HUES64 (cell line): ENCODE measurements at regions not wholly inside any gene's neighbourhood (a gene's known extent, or its start where the extent isn't known, plus 50 kb on each side); places are given as distances from the start of the nearest gene placed in this dataset.
"Not testable (repeated sequence)": the region's sequence is repeated elsewhere in the genome, so short reads cannot be mapped to it uniquely, and the experiment has no call there.

ENCODE experiments used
- H3K27ac ChIP-seq: 2 replicates; pipeline ENCODE4 v1.7.0; 2013; ENCODE audit warnings: low read depth, low read length, inconsistent platforms
- H3K27me3 ChIP-seq: 2 replicates; pipeline ENCODE4 v1.6.1; 2013; ENCODE audit warnings: mild to moderate bottlenecking, low read length; ENCODE audit not compliant: insufficient read depth
- H3K36me3 ChIP-seq: 2 replicates; pipeline ENCODE4 v1.6.1; 2013; ENCODE audit warnings: mild to moderate bottlenecking, low read length; ENCODE audit not compliant: insufficient read depth
- H3K4me1 ChIP-seq: 2 replicates; pipeline ENCODE4 v1.6.1; 2013; ENCODE audit warnings: mild to moderate bottlenecking, low read length, moderate library complexity; ENCODE audit not compliant: insufficient read depth
- H3K4me3 ChIP-seq: 2 replicates; pipeline ENCODE4 v1.5.1; 2013; ENCODE audit warnings: mild to moderate bottlenecking, low read length, moderate library complexity
- H3K9ac ChIP-seq: 2 replicates; pipeline ENCODE4 v1.6.1; 2013; ENCODE audit warnings: mild to moderate bottlenecking, low read depth, low read length
- H3K9me3 ChIP-seq: 2 replicates; pipeline ENCODE4 v1.6.1; 2013; ENCODE audit warnings: low read depth, low read length; ENCODE audit not compliant: insufficient read depth
- WGBS: fragments of 150-250, 120-280 bp; methylation state at CpG from one replicate; pipeline ENCODE4 v1.1.7; 2013; ENCODE audit warnings: missing lambda C conversion rate; 5-methylcytosine and 5-hydroxymethylcytosine counted together

GRCh38 chr7:94311515-94311914, 83.2 kb upstream of the COL1A2 start:
- Histone ChIP-seq H3K27me3 (no peaks in the 10 kb centered on the region), H3K9ac (no peak overlapping the region), H3K4me1 (0 out of 2 replicates have a peak, but pooled peaks cover 3% of the 10 kb centered on the region), H3K4me3 (no peak overlapping the region), H3K36me3 (no peaks in the 10 kb centered on the region), H3K9me3 (no peaks in the 10 kb centered on the region), H3K27ac (no peak overlapping the region)
- WGBS, result 97% methylated on average over 6 of the region's 6 CpGs

GRCh38 chr7:94313926-94314325, 80.8 kb upstream of the COL1A2 start:
- H3K4me3 ChIP-seq, result no peak overlapping the region
- H3K9ac ChIP-seq, result no peak overlapping the region
- 0 out of 2 replicates have a peak, but pooled peaks cover 3% of the 10 kb centered on the region for H3K4me1 ChIP-seq
- 90% methylated on average over 2 of the region's 2 CpGs for WGBS
- H3K27me3 ChIP-seq, result no peaks in the 10 kb centered on the region
- no peaks in the 10 kb centered on the region for H3K9me3 ChIP-seq
- no peak overlapping the region for H3K27ac ChIP-seq
- H3K36me3 ChIP-seq, result no peaks in the 10 kb centered on the region

GRCh38 chr7:94314413-94315410, 80.0 kb upstream of the COL1A2 start:
- Histone ChIP-seq H3K4me1 (0 out of 2 replicates have a peak, but pooled peaks cover 3% of the 10 kb centered on the region), H3K27ac (no peak overlapping the region), H3K36me3 (no peaks in the 10 kb centered on the region), H3K9me3 (no peaks in the 10 kb centered on the region), H3K9ac (no peak overlapping the region), H3K27me3 (no peaks in the 10 kb centered on the region), H3K4me3 (no peak overlapping the region)
- WGBS, result 87% methylated on average over 4 of the region's 5 CpGs

- WGBS, result no CpG with 5 or more reads among the region's 1 CpG
- not testable (repeated sequence) for H3K4me3 ChIP-seq, H3K27ac ChIP-seq, H3K36me3 ChIP-seq, H3K4me1 ChIP-seq, H3K27me3 ChIP-seq, H3K9ac ChIP-seq
- H3K9me3 ChIP-seq, result peaks cover 12% of the 10 kb centered on the region
These were observed 73.6 kb upstream of the COL1A2 start for GRCh38 chr7:94321138-94321537.

GRCh38 chr7:94323844-94324243, 70.9 kb upstream of the COL1A2 start:
- H3K27ac ChIP-seq, result no peak overlapping the region
- WGBS, result 83% methylated on average over 3 of the region's 4 CpGs
- no peaks in the 10 kb centered on the region for H3K36me3 ChIP-seq
- no peak overlapping the region for H3K9ac ChIP-seq
- no peaks in the 10 kb centered on the region for H3K27me3 ChIP-seq
- peaks cover 12% of the 10 kb centered on the region for H3K9me3 ChIP-seq
- no peak overlapping the region for H3K4me3 ChIP-seq
- no peaks in the 10 kb centered on the region for H3K4me1 ChIP-seq

- no peak overlapping the region for H3K9ac ChIP-seq
- WGBS, result 89% methylated on average over 2 of the region's 2 CpGs
- no peaks in the 10 kb centered on the region for H3K27me3 ChIP-seq
- H3K4me1 ChIP-seq, result no peaks in the 10 kb centered on the region
- H3K4me3 ChIP-seq, result no peak overlapping the region
- H3K9me3 ChIP-seq, result peaks cover 12% of the 10 kb centered on the region
- no peak overlapping the region for H3K27ac ChIP-seq
- no peaks in the 10 kb centered on the region for H3K36me3 ChIP-seq
These were observed 70.1 kb upstream of the COL1A2 start for GRCh38 chr7:94324380-94325121.

GRCh38 chr7:94325122-94325475, 69.6 kb upstream of the COL1A2 start:
- Histone ChIP-seq H3K4me1 (peaks cover under 1% of the 10 kb centered on the region), H3K27me3 (no peaks in the 10 kb centered on the region), H3K9me3 (peaks cover 10% of the 10 kb centered on the region), H3K27ac (no peak overlapping the region), H3K36me3 (no peaks in the 10 kb centered on the region), H3K4me3 (no peak overlapping the region), H3K9ac (no peak overlapping the region)
- WGBS, result 93% methylated on average over 3 of the region's 3 CpGs

- H3K27me3 ChIP-seq, result no peaks in the 10 kb centered on the region
These were observed 64.2 kb upstream of the COL1A2 start for GRCh38 chr7:94330269-94331020.

GRCh38 chr7:94332571-94332970, 62.1 kb upstream of the COL1A2 start:
- Histone ChIP-seq H3K27me3 (no peaks in the 10 kb centered on the region), H3K9ac (no peak overlapping the region), H3K36me3 (no peaks in the 10 kb centered on the region), H3K9me3 (no peaks in the 10 kb centered on the region), H3K4me1 (peaks cover 5% of the 10 kb centered on the region), H3K27ac (no peak overlapping the region), H3K4me3 (no peak overlapping the region)
- 93% methylated on average over 2 of the region's 2 CpGs for WGBS

More at GRCh38 chr7:94330269-94331020, 64.2 kb upstream of the COL1A2 start:
- Histone ChIP-seq H3K4me1 (peaks cover 5% of the 10 kb centered on the region), H3K9me3 (no peaks in the 10 kb centered on the region), H3K9ac (no peak overlapping the region), H3K36me3 (no peaks in the 10 kb centered on the region), H3K4me3 (no peak overlapping the region), H3K27ac (no peak overlapping the region)
- 72% methylated on average over 7 of the region's 7 CpGs for WGBS

GRCh38 chr7:94333810-94334209, 60.9 kb upstream of the COL1A2 start:
- Histone ChIP-seq H3K9me3 (no peaks in the 10 kb centered on the region), H3K27ac (no peak overlapping the region), H3K36me3 (no peaks in the 10 kb centered on the region), H3K27me3 (no peaks in the 10 kb centered on the region), H3K9ac (no peak overlapping the region), H3K4me1 (peaks cover 5% of the 10 kb centered on the region), H3K4me3 (no peak overlapping the region)

- H3K27ac ChIP-seq, result no peak overlapping the region
- H3K9me3 ChIP-seq, result no peaks in the 10 kb centered on the region
- H3K27me3 ChIP-seq, result no peaks in the 10 kb centered on the region
- 100% methylated on average over 1 of the region's 1 CpG for WGBS
- no peak overlapping the region for H3K9ac ChIP-seq
- H3K4me1 ChIP-seq, result peaks cover 6% of the 10 kb centered on the region; the same call in 1 of the 2 replicates
- H3K36me3 ChIP-seq, result no peaks in the 10 kb centered on the region
- no peak overlapping the region for H3K4me3 ChIP-seq
These were observed 59.1 kb upstream of the COL1A2 start for GRCh38 chr7:94335586-94335985.
